Esophagus squamous epithelium (tissue), 5 donors: ENCODE measurements at regions not wholly inside any gene's neighbourhood (a gene's known extent, or its start where the extent isn't known, plus 50 kb on each side); places are given as distances from the start of the nearest gene placed in this dataset.

ENCODE experiments used
- DNase-seq: peaks from one replicate; lab custom pipeline; 2025; lab: John Stamatoyannopoulos, UW
- H3K27ac ChIP-seq, 4 donors: fragments of 200-600 bp; sonication (generic); one replicate each; pipeline ENCODE4 v1.5.1; 2016 to 2019; ENCODE audit warnings: mild to moderate bottlenecking in 1 of 4
- H3K27me3 ChIP-seq, 4 donors: fragments of 200-600 bp; sonication (generic); 1 replicate in 3 of 4; 2 replicates in 1 of 4; pipeline versions ENCODE4 v1.5.1 to v1.6.0; 2017 to 2021; ENCODE audit warnings: antibody characterized with exemption in 1 of 4
- H3K36me3 ChIP-seq, 3 donors: fragments of 200-600 bp; sonication (generic); one replicate each; pipeline ENCODE4 v1.5.1; 2016 to 2019
- H3K4me1 ChIP-seq, 3 donors: fragments of 200-600 bp; sonication (generic); one replicate each; pipeline ENCODE4 v1.5.1; 2017 to 2019
- H3K4me3 ChIP-seq, 4 donors: fragments of 200-600 bp; sonication (generic); 1 replicate in 3 of 4; 2 replicates in 1 of 4; pipeline ENCODE4 v1.5.1; 2016 to 2019; ENCODE audit warnings: mild to moderate bottlenecking in 2 of 4, moderate library complexity in 1 of 4
- H3K9me3 ChIP-seq, 3 donors: fragments of 200-600 bp; sonication (generic); one replicate each; pipeline ENCODE4 v1.5.1; 2016 to 2019
- POLR2A ChIP-seq, 4 donors: fragments of 450-650 bp; IDR thresholded peaks; one replicate each; pipeline ENCODE4 v1.6.1; 2017; ENCODE audit warnings: antibody characterized with exemption in 4 of 4, mild to moderate bottlenecking in 4 of 4, moderate library complexity in 3 of 4
- WGBS, 2 donors: methylation state at CpG; one replicate each; pipeline ENCODE4 v1.1.5; 2018; 5-methylcytosine and 5-hydroxymethylcytosine counted together
- intact Hi-C: fragments of 100-400 bp; cut with DNase I; formaldehyde crosslinking; loops from one replicate; pipeline ENCODE4 v1.15.0; 2022
- TF ChIP-seq, protein P1 (sequence below), 6 experiments: fragments of 450-650 bp in 4 of 6; fragments of 200-600 bp in 2 of 6; sonication (generic) in 2 of 6; IDR thresholded peaks; one replicate each; pipeline ENCODE4 v1.5.1; 2016 to 2019; ENCODE audit warnings: antibody characterized with exemption in 6 of 6, mild to moderate bottlenecking in 4 of 6, moderate library complexity in 4 of 6
- donor health status: DM: yes; HTN: yes; CAD: no.

- Histone ChIP-seq H3K27me3 (no peaks in the 10 kb centered on the region), H3K9me3 (no peaks in the 10 kb centered on the region), H3K4me3 (no peak overlapping the region), H3K36me3 (no peaks in the 10 kb centered on the region), H3K27ac (no peak overlapping the region), H3K4me1 (peaks cover 0 to 25% (median 0%) of the 10 kb centered on the region in 3 donors)
- 38 to 63% methylated on average over 2 of the region's 2 CpGs for WGBS, 2 donors
- DNase-seq = no peak
- intact Hi-C loops = no loop called here
- no peak for TF ChIP-seq POLR2A (IDR thresholded peaks at IDR 0.05)
- TF ChIP-seq, protein P1, sequence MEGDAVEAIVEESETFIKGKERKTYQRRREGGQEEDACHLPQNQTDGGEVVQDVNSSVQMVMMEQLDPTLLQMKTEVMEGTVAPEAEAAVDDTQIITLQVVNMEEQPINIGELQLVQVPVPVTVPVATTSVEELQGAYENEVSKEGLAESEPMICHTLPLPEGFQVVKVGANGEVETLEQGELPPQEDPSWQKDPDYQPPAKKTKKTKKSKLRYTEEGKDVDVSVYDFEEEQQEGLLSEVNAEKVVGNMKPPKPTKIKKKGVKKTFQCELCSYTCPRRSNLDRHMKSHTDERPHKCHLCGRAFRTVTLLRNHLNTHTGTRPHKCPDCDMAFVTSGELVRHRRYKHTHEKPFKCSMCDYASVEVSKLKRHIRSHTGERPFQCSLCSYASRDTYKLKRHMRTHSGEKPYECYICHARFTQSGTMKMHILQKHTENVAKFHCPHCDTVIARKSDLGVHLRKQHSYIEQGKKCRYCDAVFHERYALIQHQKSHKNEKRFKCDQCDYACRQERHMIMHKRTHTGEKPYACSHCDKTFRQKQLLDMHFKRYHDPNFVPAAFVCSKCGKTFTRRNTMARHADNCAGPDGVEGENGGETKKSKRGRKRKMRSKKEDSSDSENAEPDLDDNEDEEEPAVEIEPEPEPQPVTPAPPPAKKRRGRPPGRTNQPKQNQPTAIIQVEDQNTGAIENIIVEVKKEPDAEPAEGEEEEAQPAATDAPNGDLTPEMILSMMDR (IDR thresholded peaks at IDR 0.05) = no peak
These were observed 50.0 kb upstream of the ACYP2 start for GRCh38 chr2:54065411-54065810.

GRCh38 chr2:54063967-54064535, 51.4 kb upstream of the ACYP2 start:
- DNase-seq = no peak
- Histone ChIP-seq H3K9me3 (no peaks in the 10 kb centered on the region), H3K4me1 (peaks cover 0 to 25% (median 0%) of the 10 kb centered on the region in 3 donors), H3K4me3 (no peak overlapping the region), H3K36me3 (no peaks in the 10 kb centered on the region), H3K27ac (no peak overlapping the region), H3K27me3 (no peaks in the 10 kb centered on the region)
- WGBS, 2 donors = 61 to 82% methylated on average over 3 of the region's 3 CpGs
- intact Hi-C loops = no loop called here
- TF ChIP-seq POLR2A (IDR thresholded peaks at IDR 0.05) = no peak
- TF ChIP-seq, protein P1 (IDR thresholded peaks at IDR 0.05) = no peak

- Histone ChIP-seq H3K27ac (no peak overlapping the region), H3K9me3 (no peaks in the 10 kb centered on the region), H3K4me3 (no peak overlapping the region), H3K27me3 (no peaks in the 10 kb centered on the region), H3K36me3 (no peaks in the 10 kb centered on the region), H3K4me1 (peaks cover 0 to 25% (median 0%) of the 10 kb centered on the region in 3 donors)
- TF ChIP-seq, protein P1 (IDR thresholded peaks at IDR 0.05) = no peak
- TF ChIP-seq POLR2A (IDR thresholded peaks at IDR 0.05) = no peak
- DNase-seq = no peak
- intact Hi-C loops = no loop called here
- 62 to 74% methylated on average over 1 of the region's 1 CpG for WGBS, 2 donors
These were observed 53.0 kb upstream of the ACYP2 start for GRCh38 chr2:54062401-54062800.

DNA sequence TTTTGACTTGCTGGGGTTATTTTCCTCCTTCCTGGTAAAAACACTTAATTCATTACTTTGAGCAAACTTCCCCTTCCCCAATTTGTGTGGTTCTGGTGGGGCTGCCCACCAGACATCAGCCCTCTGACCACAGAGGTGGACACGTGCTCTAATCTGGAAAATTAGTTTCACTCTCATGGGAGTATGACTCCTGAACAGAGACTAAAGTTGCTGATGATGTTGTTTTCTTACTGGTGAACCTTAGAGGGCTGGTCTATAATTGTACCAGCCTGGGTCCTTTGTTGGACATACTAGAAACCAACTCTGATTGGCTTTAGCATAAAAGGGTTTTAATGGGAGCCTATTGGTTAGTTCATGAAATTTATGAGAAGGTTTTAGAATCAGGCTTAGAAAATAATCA, 54.1 kb upstream of the ACYP2 start:
- Histone ChIP-seq H3K27me3 (no peaks in the 10 kb centered on the region), H3K4me1 (peaks cover 0 to 25% (median 0%) of the 10 kb centered on the region in 3 donors), H3K27ac (no peak overlapping the region), H3K4me3 (no peak overlapping the region), H3K36me3 (no peaks in the 10 kb centered on the region), H3K9me3 (no peaks in the 10 kb centered on the region)
- intact Hi-C loops = no loop called here
- TF ChIP-seq, protein P1 (IDR thresholded peaks at IDR 0.05) = no peak
- no peak for TF ChIP-seq POLR2A (IDR thresholded peaks at IDR 0.05)
- no peak for DNase-seq
- 56 to 73% methylated on average over 1 of the region's 1 CpG for WGBS, 2 donors

- TF ChIP-seq, protein P1 (IDR thresholded peaks at IDR 0.05) = no peak
- no peak for TF ChIP-seq POLR2A (IDR thresholded peaks at IDR 0.05)
- intact Hi-C loops = no loop called here
- Histone ChIP-seq H3K4me1 (peaks cover 0 to 17% (median 0%) of the 10 kb centered on the region in 3 donors), H3K9me3 (no peaks in the 10 kb centered on the region), H3K36me3 (no peaks in the 10 kb centered on the region), H3K27me3 (no peaks in the 10 kb centered on the region), H3K4me3 (no peak overlapping the region), H3K27ac (no peak overlapping the region)
- 47 to 52% methylated on average over 1 of the region's 1 CpG for WGBS, 2 donors
- DNase-seq = no peak
These were observed 55.4 kb upstream of the ACYP2 start for GRCh38 chr2:54059986-54060385.
